Stimulated activated CD8-positive, alpha-beta memory T cell treated with anti-CD3 and anti-CD28 coated beads, Interleukin-15, amount 100 ng/mL, for 1 hour (primary cell): ENCODE measurements at regions not wholly inside any gene's neighbourhood (a gene's known extent, or its start where the extent isn't known, plus 50 kb on each side); places are given as distances from the start of the nearest gene placed in this dataset.

ENCODE experiments used
- DNase-seq: peaks from one replicate; pipeline ENCODE4 v3.0.0-alpha.2; 2020; ENCODE audit warnings: low read depth

- no peak for DNase-seq
These were observed 271.6 kb downstream of the TDRD15 start for GRCh38 chr2:21395366-21395765.

- no peak for DNase-seq
These were observed 272.5 kb downstream of the TDRD15 start for GRCh38 chr2:21396252-21396651.

DNA sequence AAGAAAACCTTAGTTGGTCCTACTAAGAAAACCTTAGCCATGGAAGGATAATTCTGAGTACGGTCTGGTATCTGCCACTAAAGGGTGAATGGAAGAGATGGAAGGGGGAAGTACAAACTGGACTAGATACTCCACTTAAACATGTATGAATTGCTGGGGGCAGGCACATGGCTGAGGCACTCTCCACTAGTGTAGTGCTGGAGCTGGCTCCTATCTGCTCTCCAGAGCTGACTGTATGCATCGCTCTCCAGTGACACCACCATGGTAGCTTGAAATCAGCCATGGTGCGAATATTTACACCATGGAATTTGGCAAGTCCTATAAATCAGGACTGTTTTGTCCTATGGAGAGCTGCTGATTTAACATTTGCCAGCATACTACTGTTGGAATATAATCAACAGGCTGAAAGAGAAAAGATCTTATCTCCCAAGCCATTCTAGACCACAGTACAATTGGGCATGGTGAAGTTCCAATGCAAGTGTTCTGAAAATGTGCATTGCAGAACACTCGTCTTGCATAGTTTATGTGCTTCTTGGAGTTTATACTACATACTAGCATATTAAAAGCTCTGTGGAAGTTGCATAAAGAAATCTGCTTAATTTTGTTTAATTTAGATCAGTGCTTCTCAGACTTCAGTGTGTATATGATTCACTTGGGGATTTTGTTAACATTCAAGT, 277.4 kb downstream of the TDRD15 start:
- no peak for DNase-seq

GRCh38 chr2:21404137-21404536, 280.4 kb downstream of the TDRD15 start:
- no peak for DNase-seq

GRCh38 chr2:21404827-21405625, 281.3 kb downstream of the TDRD15 start:
- no peak for DNase-seq

GRCh38 chr2:21406386-21406785, 282.6 kb downstream of the TDRD15 start:
- no peak for DNase-seq

- DNase-seq, result no peak
These were observed 283.1 kb downstream of the TDRD15 start for GRCh38 chr2:21406911-21407310.

- no peak for DNase-seq
These were observed 284.1 kb downstream of the TDRD15 start for GRCh38 chr2:21407851-21408250.

DNA sequence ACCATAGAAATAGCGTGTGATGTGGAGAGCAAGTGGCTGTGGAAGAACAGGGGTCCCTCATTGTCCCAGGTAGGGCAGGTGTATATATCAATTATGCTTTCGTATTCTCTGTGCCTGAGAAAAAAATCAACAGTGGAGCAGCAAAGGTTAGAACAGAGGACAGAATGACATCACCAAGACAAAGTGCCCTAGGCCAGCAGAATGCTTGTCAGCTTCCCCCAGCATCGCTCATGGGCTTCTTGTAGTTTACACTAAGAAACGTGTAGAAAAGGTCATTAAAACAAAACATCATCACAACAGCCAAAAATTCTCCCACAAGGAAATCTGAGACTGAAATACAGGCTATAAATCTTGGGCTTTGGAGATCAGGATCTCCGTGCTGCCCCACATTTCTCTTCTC, 288.0 kb downstream of the TDRD15 start:
- no peak for DNase-seq

- no peak for DNase-seq
These were observed 289.2 kb downstream of the TDRD15 start for GRCh38 chr2:21412944-21413443.

GRCh38 chr2:21415234-21415633, 291.5 kb downstream of the TDRD15 start:
- DNase-seq, result no peak

- DNase-seq, result no peak
These were observed 292.5 kb downstream of the TDRD15 start for GRCh38 chr2:21416226-21416625.

- no peak for DNase-seq
These were observed 294.7 kb downstream of the TDRD15 start for GRCh38 chr2:21418456-21418855.

GRCh38 chr2:21420553-21421335, 297.0 kb downstream of the TDRD15 start:
- no peak for DNase-seq

DNA sequence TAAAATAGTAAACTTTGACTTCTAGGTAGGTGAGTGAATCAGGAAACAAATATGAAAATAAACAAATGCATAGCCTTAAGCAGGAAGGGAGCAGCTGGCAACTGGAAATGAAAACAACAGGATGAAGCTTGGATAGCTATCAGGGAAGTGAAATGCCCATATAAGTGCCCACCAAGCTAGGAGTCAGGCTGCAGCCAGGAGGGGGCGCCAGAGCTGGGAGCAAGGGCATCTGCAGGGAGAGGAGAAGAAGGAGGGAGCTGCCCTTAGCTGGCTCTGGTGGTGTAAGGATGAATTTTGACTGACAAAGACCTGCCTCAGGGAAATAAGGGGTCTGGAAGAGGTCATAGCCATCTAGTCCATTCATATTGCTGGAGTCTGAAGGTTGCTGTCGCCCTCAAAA, 298.3 kb downstream of the TDRD15 start:
- DNase-seq, result no peak

DNA sequence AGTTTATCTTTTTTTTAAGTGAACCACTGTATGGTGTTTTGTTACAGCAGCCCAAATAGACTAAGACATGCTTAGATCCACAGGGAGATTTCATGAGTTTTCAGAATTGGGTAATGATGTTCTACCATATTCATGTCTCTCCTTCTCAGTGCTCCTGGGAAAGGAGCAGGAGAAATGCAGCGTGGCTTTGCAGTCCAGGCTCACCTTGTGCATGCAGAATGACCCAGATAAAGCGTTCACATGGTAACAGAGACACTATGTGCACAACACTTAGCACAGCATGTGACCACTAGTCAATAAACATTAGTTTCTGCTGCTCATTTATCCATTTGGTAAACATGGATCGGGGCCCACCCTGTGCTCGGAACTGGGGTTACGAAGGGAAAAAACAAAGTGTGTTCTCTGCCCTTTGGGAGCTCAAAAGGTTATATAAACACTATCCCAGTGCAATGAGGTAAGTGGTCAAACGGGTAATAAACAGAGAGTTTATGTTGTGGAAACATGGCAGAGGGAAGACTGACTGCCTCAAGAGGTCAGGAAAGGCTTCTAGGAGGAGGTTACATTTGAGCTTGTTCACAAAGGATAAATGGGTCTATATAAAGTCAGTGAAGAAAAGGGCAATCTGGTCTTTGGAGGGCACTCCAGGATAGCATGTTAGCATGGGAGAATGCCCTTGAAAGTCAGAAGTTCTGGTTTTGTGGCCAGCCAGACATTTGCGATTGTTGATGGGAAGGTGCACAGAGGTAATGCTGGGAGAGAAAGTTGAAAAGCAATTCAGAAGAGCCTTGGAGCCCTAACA, 299.2 kb downstream of the TDRD15 start:
- DNase-seq, result no peak

GRCh38 chr2:21423854-21424253, 300.1 kb downstream of the TDRD15 start:
- DNase-seq, result no peak

DNA sequence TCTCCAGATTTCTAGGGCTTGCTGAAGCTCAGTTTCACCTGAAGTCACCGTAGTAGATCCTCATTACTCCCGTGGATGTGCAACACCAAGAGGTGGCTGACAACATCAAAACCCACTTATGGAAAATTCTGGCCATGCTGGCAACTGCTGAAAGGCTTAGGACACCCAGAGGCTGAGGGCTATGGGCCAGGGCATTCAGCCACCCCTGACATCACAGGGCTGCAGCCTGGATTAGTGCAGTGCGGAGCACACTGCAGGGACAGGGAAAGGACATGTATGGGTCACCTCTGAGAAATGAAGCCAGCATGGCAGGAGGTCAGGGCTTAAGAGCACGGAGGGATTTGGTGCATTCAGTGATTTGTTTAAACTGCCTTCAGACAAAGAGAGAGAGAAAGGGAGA, 300.6 kb downstream of the TDRD15 start:
- no peak for DNase-seq

GRCh38 chr2:21427606-21428005, 303.8 kb downstream of the TDRD15 start:
- no peak for DNase-seq

DNA sequence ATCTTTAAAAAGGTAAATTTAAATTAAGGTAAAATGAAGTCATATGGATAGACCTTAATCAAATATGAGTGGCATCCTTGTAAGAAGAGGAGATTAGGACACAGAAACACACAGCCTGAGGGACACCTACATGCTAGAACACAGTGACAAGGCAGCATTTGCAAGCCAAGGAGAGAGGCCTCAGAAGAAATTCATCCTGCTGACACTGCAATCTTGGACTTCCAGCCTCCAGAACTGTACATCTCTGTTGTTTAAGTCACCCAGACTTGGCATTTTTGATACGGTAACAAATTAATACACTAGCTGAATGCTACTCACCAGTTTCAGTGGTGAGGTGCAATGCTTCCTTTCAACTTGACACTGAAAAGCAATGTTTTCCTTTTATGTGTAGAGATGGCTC, 305.0 kb downstream of the TDRD15 start:
- DNase-seq, result no peak

GRCh38 chr2:21429747-21430146, 306.0 kb downstream of the TDRD15 start:
- DNase-seq, result no peak

DNA sequence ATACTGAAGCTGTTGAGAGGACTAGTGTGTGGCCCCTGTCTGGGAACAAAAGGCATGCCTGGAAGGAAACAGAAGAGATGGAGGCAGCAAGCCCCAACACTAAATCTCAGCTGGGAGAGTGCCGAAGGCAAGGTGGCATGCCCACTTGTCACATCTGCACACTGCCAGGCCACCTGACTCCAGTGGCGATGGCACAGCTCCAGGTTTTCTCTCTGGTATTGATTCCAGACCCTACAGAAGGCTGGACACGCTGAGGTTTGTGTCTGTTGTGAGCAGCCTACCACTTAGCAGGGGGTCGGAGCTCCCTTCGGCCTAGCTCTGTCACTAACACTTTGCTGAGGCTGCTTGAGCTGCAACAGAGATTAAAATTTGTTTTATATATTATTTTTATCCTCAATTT, 307.3 kb downstream of the TDRD15 start:
- no peak for DNase-seq
